ENCODE measurements at regions not wholly inside any gene's neighbourhood (a gene's known extent, or its start where the extent isn't known, plus 50 kb on each side); places are given as distances from the start of the nearest gene placed in this dataset.

- TF ChIP-seq CHD7 (IDR thresholded peaks at IDR 0.05; ENCODE audit: insufficient replicate concordance, low read length) (no peak), GABPA (IDR thresholded peaks at IDR 0.05; ENCODE audit: borderline replicate concordance, insufficient read depth, low read length) (no peak)
Measured at GRCh38 chr6:25060522-25060921, 124.8 kb upstream of the RIPOR2 start (continued).

Data from H1 (cell line).